NT2/D1 (cell line): ENCODE measurements at regions not wholly inside any gene's neighbourhood (a gene's known extent, or its start where the extent isn't known, plus 50 kb on each side); places are given as distances from the start of the nearest gene placed in this dataset.

Source experiments
- DNase-seq: peaks from one replicate; pipeline ENCODE4 v3.0.0-alpha.2; 2011; ENCODE audit warnings: low read depth, low spot score
- H3K27me3 ChIP-seq: 2 replicates; pipeline ENCODE4 v1.6.0; 2011; ENCODE audit warnings: mild to moderate bottlenecking; ENCODE audit not compliant: insufficient read length, insufficient read depth
- H3K36me3 ChIP-seq: 2 replicates; pipeline ENCODE4 v1.6.1; 2011; ENCODE audit warnings: mild to moderate bottlenecking, low read length, mixed read lengths; ENCODE audit not compliant: insufficient read depth, insufficient read length
- H3K4me1 ChIP-seq: 2 replicates; pipeline ENCODE4 v1.5.1; 2011; ENCODE audit not compliant: insufficient read depth, insufficient read length
- H3K4me3 ChIP-seq: 2 replicates; pipeline ENCODE4 v1.5.1; 2011; ENCODE audit warnings: low read depth; ENCODE audit not compliant: insufficient read length
- H3K9ac ChIP-seq: 2 replicates; pipeline ENCODE4 v1.6.0; 2011; ENCODE audit warnings: low read depth; ENCODE audit not compliant: insufficient read length
- H3K9me3 ChIP-seq: 2 replicates; pipeline ENCODE4 v1.5.1; 2011; ENCODE audit warnings: mild to moderate bottlenecking, low read length; ENCODE audit not compliant: insufficient read depth
- SUZ12 ChIP-seq: IDR thresholded peaks from 2 replicates; pipeline ENCODE4 v1.6.1; 2011; ENCODE audit not compliant: insufficient read length, insufficient read depth; ENCODE audit errors: extremely low read depth
- YY1 ChIP-seq: IDR thresholded peaks from 2 replicates; pipeline ENCODE4 v1.6.1; 2011; ENCODE audit not compliant: insufficient read length, insufficient read depth
- ZNF274 ChIP-seq: IDR thresholded peaks from 2 replicates; pipeline ENCODE4 v1.6.1; 2011; ENCODE audit warnings: mild to moderate bottlenecking, low read depth, low read length

DNA sequence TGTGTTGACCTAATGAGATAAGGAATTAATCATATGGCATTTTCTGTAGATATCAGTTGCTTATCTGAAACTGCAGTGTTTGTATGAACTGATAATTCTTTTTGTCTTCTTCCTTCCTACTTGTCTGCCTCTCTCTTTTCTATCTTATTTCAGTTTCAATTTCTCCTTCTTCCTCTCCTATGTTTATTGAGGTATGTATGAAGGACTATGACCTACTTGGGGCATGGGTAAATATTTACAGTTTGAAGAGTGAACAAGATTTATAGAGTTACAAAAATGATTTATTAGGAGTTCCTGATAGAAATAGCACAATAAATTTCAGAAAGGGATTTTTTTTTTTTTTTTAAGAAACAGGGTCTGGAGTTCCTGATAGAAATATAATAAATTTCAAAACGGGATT, 88.7 kb upstream of the MUCL1 start:
- Histone ChIP-seq H3K9ac (no peak overlapping the region), H3K9me3 (no peaks in the 10 kb centered on the region), H3K27me3 (no peaks in the 10 kb centered on the region), H3K4me3 (no peak overlapping the region), H3K36me3 (no peaks in the 10 kb centered on the region), H3K4me1 (no peaks in the 10 kb centered on the region)
- DNase-seq: no peak
- no peak for TF ChIP-seq ZNF274

DNA sequence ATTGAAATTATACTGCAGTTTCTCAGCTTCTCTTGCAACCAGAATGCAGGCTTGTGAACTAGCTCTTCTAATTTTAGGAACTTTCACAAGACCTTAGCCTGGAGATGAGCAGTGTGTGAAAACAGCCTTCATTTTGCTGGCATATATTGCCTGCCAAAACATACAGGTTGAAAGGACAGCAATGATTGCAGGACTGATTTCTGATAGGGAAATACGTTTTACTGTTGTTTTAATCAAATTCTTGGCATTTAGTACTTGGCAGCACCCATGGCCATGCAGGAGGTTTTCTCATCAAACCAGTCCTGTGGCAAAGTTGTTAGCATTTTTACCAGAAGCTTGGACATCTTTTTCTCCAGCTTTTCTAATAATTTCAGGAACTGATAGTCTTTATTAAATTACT, 91.9 kb upstream of the MUCL1 start:
- Histone ChIP-seq H3K4me3 (no peak overlapping the region), H3K4me1 (no peaks in the 10 kb centered on the region), H3K9me3 (no peaks in the 10 kb centered on the region), H3K27me3 (no peaks in the 10 kb centered on the region), H3K36me3 (no peaks in the 10 kb centered on the region), H3K9ac (no peak overlapping the region)
- no peak for DNase-seq
- TF ChIP-seq SUZ12 (no peak), YY1 (no peak), ZNF274 (no peak)

DNA sequence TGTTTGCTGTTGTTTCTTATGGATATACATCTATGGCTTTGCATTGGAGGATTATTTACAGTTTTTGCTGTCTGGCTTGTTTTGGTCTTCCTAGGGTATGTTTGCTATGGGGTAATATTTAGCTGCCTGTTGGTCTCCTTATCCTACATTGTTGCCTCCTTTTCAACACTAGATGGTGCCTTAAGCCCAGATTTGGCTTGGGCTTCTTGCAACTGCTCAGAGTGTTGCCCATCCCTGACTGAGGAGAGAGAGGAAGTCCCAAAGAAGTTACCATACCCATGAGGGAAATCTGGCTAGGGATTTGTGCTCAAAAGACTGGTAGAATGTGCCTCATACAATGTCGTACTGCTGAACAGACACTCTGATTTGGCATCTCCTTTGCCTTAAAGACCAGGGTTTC, 94.6 kb upstream of the MUCL1 start:
- Histone ChIP-seq H3K4me3 (no peak overlapping the region), H3K4me1 (no peaks in the 10 kb centered on the region), H3K27me3 (no peaks in the 10 kb centered on the region), H3K9me3 (no peaks in the 10 kb centered on the region), H3K36me3 (no peaks in the 10 kb centered on the region), H3K9ac (no peak overlapping the region)
- DNase-seq: peak; percentile 63
- no peak for TF ChIP-seq SUZ12
- TF ChIP-seq ZNF274: no peak
- no peak for TF ChIP-seq YY1

DNA sequence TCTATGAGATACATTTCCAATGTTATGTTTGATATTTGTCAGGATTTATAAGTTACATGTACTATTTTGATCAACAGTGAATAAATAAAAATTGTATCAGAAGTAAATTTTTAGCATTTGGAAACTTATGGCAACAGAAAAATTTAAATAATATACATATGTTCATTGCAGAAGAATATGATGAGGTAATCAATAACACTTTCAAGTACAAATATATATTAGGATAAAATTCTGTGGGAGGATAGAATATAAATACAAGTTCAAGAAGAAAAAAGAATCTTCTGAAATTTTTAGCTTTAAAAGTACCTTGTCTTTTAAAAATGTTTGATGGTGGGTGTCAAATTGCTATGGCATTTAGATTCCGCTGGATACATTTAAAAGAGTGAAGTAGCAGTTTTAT, 102.8 kb upstream of the MUCL1 start:
- no peaks in the 10 kb centered on the region for H3K9me3 ChIP-seq
- H3K4me1 ChIP-seq: no peaks in the 10 kb centered on the region
- no peak for TF ChIP-seq SUZ12
- TF ChIP-seq ZNF274: no peak
- no peak for TF ChIP-seq YY1
- H3K27me3 ChIP-seq: no peaks in the 10 kb centered on the region
- DNase-seq: no peak
- no peaks in the 10 kb centered on the region for H3K36me3 ChIP-seq
- no peak overlapping the region for H3K4me3 ChIP-seq
- no peak overlapping the region for H3K9ac ChIP-seq

DNA sequence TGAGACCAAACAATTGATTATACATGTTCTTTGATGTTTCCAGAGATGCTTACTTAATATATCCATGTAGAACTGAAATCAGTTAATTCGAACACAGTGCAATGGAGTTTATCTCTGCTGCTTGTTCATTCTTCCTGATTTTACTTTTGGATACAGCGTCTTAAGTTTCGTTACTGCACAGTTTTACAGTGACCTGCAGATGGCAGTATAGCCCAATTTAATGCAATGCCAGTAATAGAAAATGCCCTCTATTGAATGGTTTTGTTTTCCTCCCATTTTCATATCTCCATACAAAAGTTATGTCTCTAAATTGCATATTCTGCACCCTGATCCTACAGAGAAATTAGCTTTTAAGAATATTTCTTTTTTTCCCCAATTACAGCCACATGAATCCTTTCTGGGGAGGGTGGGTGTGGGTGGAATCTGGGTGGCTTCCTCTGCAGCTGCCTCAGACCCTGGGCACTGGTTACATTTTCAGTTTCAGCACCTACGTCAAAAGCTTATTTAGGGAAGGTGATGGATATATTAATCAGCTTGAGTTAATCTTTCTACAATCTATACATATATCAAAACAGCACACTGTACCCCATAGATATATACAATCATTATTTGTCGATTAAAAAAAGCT, 101.1 kb upstream of the DCD start:
- TF ChIP-seq YY1: no peak
- DNase-seq: peak; percentile 5
- no peaks in the 10 kb centered on the region for H3K4me1 ChIP-seq

DNA sequence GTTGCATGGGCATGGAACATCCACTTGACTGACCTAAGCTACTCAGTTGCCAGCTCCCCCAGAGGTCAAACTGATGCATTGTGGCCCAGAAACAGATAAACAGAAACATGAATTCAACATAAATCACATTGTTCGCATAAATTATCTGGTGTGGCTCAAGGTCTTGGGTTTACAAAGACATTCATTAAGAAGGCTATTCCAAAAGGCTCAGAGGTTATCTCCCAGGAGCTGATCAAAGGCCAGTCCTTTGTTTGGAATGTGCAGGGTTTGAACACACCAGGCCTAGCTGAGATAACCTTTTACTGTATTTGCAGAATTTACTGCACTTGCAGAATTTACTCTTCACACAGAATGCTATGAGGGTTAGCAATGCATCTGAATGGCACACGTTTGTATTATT, 96.4 kb upstream of the DCD start:
- DNase-seq: no peak
- Histone ChIP-seq H3K9ac (no peak overlapping the region), H3K27me3 (no peaks in the 10 kb centered on the region), H3K4me3 (no peak overlapping the region), H3K36me3 (no peaks in the 10 kb centered on the region), H3K4me1 (no peaks in the 10 kb centered on the region), H3K9me3 (peaks cover 26% of the 10 kb centered on the region)
- TF ChIP-seq ZNF274 (no peak), SUZ12 (no peak), YY1 (no peak)

More for the DNA sequence above, 101.1 kb upstream of the DCD start:
- Histone ChIP-seq H3K9me3 (peaks cover 11% of the 10 kb centered on the region), H3K9ac (no peak overlapping the region), H3K27me3 (no peaks in the 10 kb centered on the region), H3K4me3 (no peak overlapping the region), H3K36me3 (no peaks in the 10 kb centered on the region)

DNA sequence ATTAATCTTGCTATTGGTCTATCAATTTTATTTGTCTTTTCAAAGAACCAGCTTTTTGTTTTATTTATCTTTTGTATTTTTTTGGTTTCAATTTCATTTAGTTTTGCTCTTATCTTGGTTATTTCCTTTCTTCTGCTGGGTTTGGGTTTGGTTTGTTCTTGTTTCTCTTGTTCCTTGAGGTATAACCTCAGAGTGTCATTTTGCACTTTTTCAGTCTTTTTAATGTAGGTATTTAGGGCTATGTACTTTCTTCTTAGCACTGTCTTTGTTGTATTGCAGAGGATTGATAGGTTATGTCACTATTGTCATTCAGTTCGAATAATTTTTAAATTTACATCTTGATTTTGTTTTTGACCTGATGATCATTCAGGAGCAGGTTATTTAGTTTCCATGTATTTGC, 92.7 kb upstream of the DCD start:
- Histone ChIP-seq H3K4me3 (no peak overlapping the region), H3K9me3 (peaks cover 40% of the 10 kb centered on the region), H3K27me3 (no peaks in the 10 kb centered on the region), H3K4me1 (no peaks in the 10 kb centered on the region), H3K36me3 (no peaks in the 10 kb centered on the region), H3K9ac (no peak overlapping the region)
- TF ChIP-seq ZNF274 (no peak), YY1 (no peak), SUZ12 (no peak)
- no peak for DNase-seq

DNA sequence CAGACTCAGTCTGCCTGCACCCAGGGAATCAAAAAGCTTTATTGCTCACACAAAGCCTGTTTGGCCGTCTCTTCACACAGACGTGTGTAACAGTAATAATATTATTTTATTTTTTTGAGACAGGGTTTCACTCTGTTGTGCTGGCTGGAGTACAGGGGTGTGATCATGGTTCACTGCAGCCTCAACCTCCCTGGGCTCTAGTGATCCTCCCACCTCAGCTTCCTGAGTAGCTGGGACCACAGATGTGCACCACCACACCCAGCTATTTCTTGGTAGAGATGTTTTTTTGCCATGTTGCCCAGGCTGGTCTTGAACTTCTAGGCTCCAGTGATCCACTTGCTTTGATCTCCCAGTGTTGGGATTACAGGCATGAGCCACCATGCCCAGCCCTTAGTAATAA, 88.4 kb upstream of the DCD start:
- H3K4me3 ChIP-seq: no peak overlapping the region

More for the DNA sequence above, 88.4 kb upstream of the DCD start:
- H3K27me3 ChIP-seq: no peaks in the 10 kb centered on the region
- H3K36me3 ChIP-seq: no peaks in the 10 kb centered on the region
- peaks cover 20% of the 10 kb centered on the region for H3K9me3 ChIP-seq
- no peak for DNase-seq
- H3K9ac ChIP-seq: no peak overlapping the region
- TF ChIP-seq SUZ12: no peak
- TF ChIP-seq ZNF274: no peak
- TF ChIP-seq YY1: no peak
- H3K4me1 ChIP-seq: no peaks in the 10 kb centered on the region
